Testis (tissue), 2 donors: ENCODE measurements at regions not wholly inside any gene's neighbourhood (a gene's known extent, or its start where the extent isn't known, plus 50 kb on each side); places are given as distances from the start of the nearest gene placed in this dataset.

Source experiments
- POLR2A ChIP-seq: fragments of 450-650 bp; IDR thresholded peaks from one replicate; pipeline ENCODE4 v1.6.1; 2017; ENCODE audit warnings: antibody characterized with exemption, mild to moderate bottlenecking, moderate library complexity
- TF ChIP-seq, protein P1 (sequence below), 3 experiments: fragments of 450-650 bp in 2 of 3; fragments of 200-600 bp in 1 of 3; sonication (generic) in 1 of 3; IDR thresholded peaks; one replicate each; pipeline ENCODE4 v1.5.1; 2016 to 2019; ENCODE audit warnings: antibody characterized with exemption in 3 of 3, mild to moderate bottlenecking in 2 of 3, moderate library complexity in 1 of 3

GRCh38 chrX:110472265-110472664, 113.6 kb downstream of the RTL9 start:
- TF ChIP-seq, protein P1, sequence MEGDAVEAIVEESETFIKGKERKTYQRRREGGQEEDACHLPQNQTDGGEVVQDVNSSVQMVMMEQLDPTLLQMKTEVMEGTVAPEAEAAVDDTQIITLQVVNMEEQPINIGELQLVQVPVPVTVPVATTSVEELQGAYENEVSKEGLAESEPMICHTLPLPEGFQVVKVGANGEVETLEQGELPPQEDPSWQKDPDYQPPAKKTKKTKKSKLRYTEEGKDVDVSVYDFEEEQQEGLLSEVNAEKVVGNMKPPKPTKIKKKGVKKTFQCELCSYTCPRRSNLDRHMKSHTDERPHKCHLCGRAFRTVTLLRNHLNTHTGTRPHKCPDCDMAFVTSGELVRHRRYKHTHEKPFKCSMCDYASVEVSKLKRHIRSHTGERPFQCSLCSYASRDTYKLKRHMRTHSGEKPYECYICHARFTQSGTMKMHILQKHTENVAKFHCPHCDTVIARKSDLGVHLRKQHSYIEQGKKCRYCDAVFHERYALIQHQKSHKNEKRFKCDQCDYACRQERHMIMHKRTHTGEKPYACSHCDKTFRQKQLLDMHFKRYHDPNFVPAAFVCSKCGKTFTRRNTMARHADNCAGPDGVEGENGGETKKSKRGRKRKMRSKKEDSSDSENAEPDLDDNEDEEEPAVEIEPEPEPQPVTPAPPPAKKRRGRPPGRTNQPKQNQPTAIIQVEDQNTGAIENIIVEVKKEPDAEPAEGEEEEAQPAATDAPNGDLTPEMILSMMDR (IDR thresholded peaks at IDR 0.05): no peak
- no peak for TF ChIP-seq POLR2A
